HCT116 (cell line): ENCODE measurements at regions not wholly inside any gene's neighbourhood (a gene's known extent, or its start where the extent isn't known, plus 50 kb on each side); places are given as distances from the start of the nearest gene placed in this dataset.

Experiments used
- ATAC-seq: fragments of 200-7000 bp; cut with Tn5 transposase; 2 replicates; pipeline ENCODE4 v1.9.1; 2020; ENCODE audit warnings: mild to moderate bottlenecking, moderate library complexity
- BruUV-seq: library from RNA; stranded (reverse); fragments of 400-500 nt; replicated peaks from 2 replicates; lab custom pipeline; 2021; lab: Mats Ljungman, UMichigan
- CTCF ChIA-PET: fragments of 300-600 bp; sonication (Branson Sonifier 250); formaldehyde crosslinking; loops from one replicate; lab custom pipeline; 2021; ENCODE audit warnings: antibody characterized with exemption; lab: Charles Lee
- POLR2A ChIA-PET: fragments of 300-600, 350-600 bp; sonication (Branson Sonifier 250); formaldehyde crosslinking; loops from one replicate; lab custom pipeline; 2021; ENCODE audit warnings: antibody characterized with exemption; lab: Charles Lee
- RAD21 ChIA-PET, 2 experiments: fragments of 300-600 bp; sonication (Branson Sonifier 250); formaldehyde crosslinking; loops; one replicate each; lab custom pipeline; 2023; ENCODE audit warnings: low total read pairs in 2 of 2; ENCODE audit not compliant: uncharacterized antibody in 2 of 2, unreplicated experiment in 2 of 2, low non-redundant PET in 1 of 2; lab: Charles Lee
- DNase-seq: peaks from one replicate; pipeline ENCODE4 v3.0.0-alpha.2; 2010; ENCODE audit warnings: low read depth, low spot score
- H2AFZ ChIP-seq: fragments of 200-600 bp; shearing (Covaris generic), sonication (generic); 2 replicates; pipeline ENCODE4 v1.6.1; 2017; ENCODE audit warnings: low read depth, mixed run types, mixed read lengths, antibody characterized with exemption, low read length; ENCODE audit not compliant: poor library complexity, severe bottlenecking
- H3K27ac ChIP-seq: 2 replicates; pipeline ENCODE4 v1.5.1; 2012; ENCODE audit warnings: low read depth, low read length
- H3K27me3 ChIP-seq: fragments of 200-600 bp; sonication (generic); 2 replicates; pipeline ENCODE4 v1.6.1; 2016; ENCODE audit warnings: mixed run types, low read length, mixed read lengths; ENCODE audit not compliant: insufficient read depth
- H3K36me3 ChIP-seq, 2 experiments: fragments of 200-500 bp in 1 of 2; fragments of 200-600 bp in 1 of 2; sonication (Bioruptor generic) in 1 of 2; sonication (generic) in 1 of 2; 2 replicates each; pipeline versions ENCODE4 v1.5.1 to v1.6.1; 2014 to 2016; ENCODE audit warnings: low read length in 2 of 2, inconsistent platforms in 1 of 2, mixed read lengths in 1 of 2, mixed run types in 1 of 2; ENCODE audit not compliant: insufficient read depth in 2 of 2, control insufficient read depth in 1 of 2
- H3K4me1 ChIP-seq, 2 experiments: fragments of 200-600 bp in 1 of 2; sonication (generic) in 1 of 2; 2 replicates each; pipeline versions ENCODE4 v1.5.1 to v1.6.1; 2012 to 2017; ENCODE audit warnings: low read length in 2 of 2, inconsistent platforms in 1 of 2, mild to moderate bottlenecking in 1 of 2, mixed read lengths in 1 of 2, mixed run types in 1 of 2, moderate library complexity in 1 of 2; ENCODE audit not compliant: insufficient read depth in 2 of 2, control insufficient read depth in 1 of 2
- H3K4me2 ChIP-seq: fragments of 200-600 bp; sonication (generic); 2 replicates; pipeline ENCODE4 v1.6.1; 2017; ENCODE audit warnings: mixed run types, low read length, mixed read lengths
- H3K4me3 ChIP-seq, 2 experiments: fragments of 200-600 bp in 1 of 2; sonication (generic) in 1 of 2; replicated peaks in 1 of 2; 2 replicates each; pipeline ENCODE4 v1.5.1; 2011 to 2016; ENCODE audit warnings: low read length in 2 of 2, control low read depth in 1 of 2, low read depth in 1 of 2, mild to moderate bottlenecking in 1 of 2, mixed read lengths in 1 of 2, mixed run types in 1 of 2
- H3K79me2 ChIP-seq: fragments of 200-600 bp; sonication (generic); 2 replicates; pipeline ENCODE4 v1.6.1; 2017; ENCODE audit warnings: mild to moderate bottlenecking, mixed run types, low read length, moderate library complexity, mixed read lengths; ENCODE audit not compliant: insufficient read depth
- H3K9ac ChIP-seq: fragments of 200-600 bp; sonication (generic); 2 replicates; pipeline ENCODE4 v1.6.1; 2016; ENCODE audit warnings: low read length, mixed read lengths
- H3K9me2 ChIP-seq: fragments of 200-600 bp; sonication (generic), shearing (Covaris generic); 2 replicates; pipeline ENCODE4 v1.6.1; 2017; ENCODE audit warnings: mixed run types, mild to moderate bottlenecking, moderate library complexity; ENCODE audit not compliant: insufficient read depth
- H3K9me3 ChIP-seq, 2 experiments: fragments of 200-500 bp in 1 of 2; fragments of 200-600 bp in 1 of 2; sonication (Bioruptor generic) in 1 of 2; sonication (generic) in 1 of 2; 2 replicates each; pipeline ENCODE4 v1.6.1; 2014 to 2017; ENCODE audit warnings: low read length in 2 of 2, mixed read lengths in 2 of 2, inconsistent platforms in 1 of 2, low read depth in 1 of 2, mild to moderate bottlenecking in 1 of 2, mixed run types in 1 of 2, moderate library complexity in 1 of 2; ENCODE audit not compliant: control insufficient read depth in 1 of 2, insufficient read depth in 1 of 2
- H4K20me1 ChIP-seq: fragments of 200-600 bp; sonication (generic), shearing (Covaris generic); 2 replicates; pipeline ENCODE4 v1.6.1; 2017; ENCODE audit warnings: mixed run types, mild to moderate bottlenecking, moderate library complexity; ENCODE audit not compliant: insufficient read depth
- ATF3 ChIP-seq: IDR thresholded peaks from 2 replicates; pipeline ENCODE4 v1.6.1; 2012
- CBX3 ChIP-seq: IDR thresholded peaks from 2 replicates; pipeline ENCODE4 v1.6.1; 2012; ENCODE audit warnings: low read depth
- CEBPB ChIP-seq: IDR thresholded peaks from 2 replicates; pipeline ENCODE4 v1.6.1; 2012; ENCODE audit warnings: low read depth
- CTCF ChIP-seq, 3 experiments: fragments of 200-600 bp in 1 of 3; sonication (generic) in 1 of 3; IDR thresholded peaks in 2 of 3; conservative IDR thresholded peaks in 1 of 3; 2 replicates each; pipeline ENCODE4 v1.5.1; 2012 to 2017; ENCODE audit warnings: low read depth in 2 of 3, low read length in 2 of 3, antibody characterized with exemption in 1 of 3, borderline replicate concordance in 1 of 3, control low read depth in 1 of 3, mild to moderate bottlenecking in 1 of 3, mixed read lengths in 1 of 3, mixed run types in 1 of 3, moderate library complexity in 1 of 3; ENCODE audit not compliant: insufficient read depth in 1 of 3
- EGR1 ChIP-seq: IDR thresholded peaks from 2 replicates; pipeline ENCODE4 v1.6.1; 2012; ENCODE audit warnings: low read depth
- ELF1 ChIP-seq: IDR thresholded peaks from 2 replicates; pipeline ENCODE4 v1.6.1; 2012; ENCODE audit warnings: low read depth, borderline replicate concordance
- EZH2 ChIP-seq: fragments of 200-600 bp; sonication (generic); IDR thresholded peaks from 2 replicates; pipeline ENCODE4 v1.6.1; 2017; ENCODE audit warnings: antibody characterized with exemption, mixed run types
- FOSL1 ChIP-seq: IDR thresholded peaks from 2 replicates; pipeline ENCODE4 v1.6.1; 2012; ENCODE audit warnings: low read depth
- JUND ChIP-seq: IDR thresholded peaks from 2 replicates; pipeline ENCODE4 v1.6.1; 2012
- MAX ChIP-seq: IDR thresholded peaks from 2 replicates; pipeline ENCODE4 v1.6.1; 2012
- POLR2A ChIP-seq: IDR thresholded peaks from 2 replicates; pipeline ENCODE4 v1.7.0; 2011; ENCODE audit warnings: borderline replicate concordance; ENCODE audit not compliant: insufficient read depth, insufficient read length; ENCODE audit errors: extremely low read depth
- POLR2AphosphoS5 ChIP-seq: IDR thresholded peaks from 2 replicates; pipeline ENCODE4 v1.6.1; 2011; ENCODE audit warnings: mild to moderate bottlenecking, low read depth, low read length, moderate library complexity
- RAD21 ChIP-seq: IDR thresholded peaks from 2 replicates; pipeline ENCODE4 v1.6.1; 2012; ENCODE audit warnings: low read depth, mild to moderate bottlenecking
- REST ChIP-seq: IDR thresholded peaks from 2 replicates; pipeline ENCODE4 v1.6.1; 2012; ENCODE audit warnings: low read depth
- SIN3A ChIP-seq: IDR thresholded peaks from 2 replicates; pipeline ENCODE4 v1.6.1; 2012; ENCODE audit warnings: low read depth
- SRF ChIP-seq: IDR thresholded peaks from 2 replicates; pipeline ENCODE4 v1.6.1; 2012; ENCODE audit warnings: low read depth
- TCF7L2 ChIP-seq: IDR thresholded peaks from 2 replicates; pipeline ENCODE4 v1.7.0; 2011; ENCODE audit warnings: borderline replicate concordance, inconsistent platforms; ENCODE audit not compliant: insufficient read depth, insufficient read length; ENCODE audit errors: extremely low read depth
- YY1 ChIP-seq: IDR thresholded peaks from 2 replicates; pipeline ENCODE4 v1.6.1; 2011; ENCODE audit warnings: low read length, low read depth, moderate library complexity, mild to moderate bottlenecking; ENCODE audit not compliant: insufficient replicate concordance; ENCODE audit errors: extremely low read depth
- ZFX ChIP-seq: fragments of 450-650 bp; IDR thresholded peaks from 2 replicates; pipeline ENCODE4 v1.6.1; 2017
- ZNF274 ChIP-seq: fragments of 200-500 bp; sonication (Bioruptor generic); IDR thresholded peaks from 2 replicates; pipeline ENCODE4 v1.6.1; 2014; ENCODE audit warnings: mild to moderate bottlenecking, low read depth, low read length, inconsistent platforms
- intact Hi-C: fragments of 100-400 bp; cut with micrococcal nuclease; formaldehyde crosslinking; loops from 2 replicates; pipeline ENCODE4 v1.10.0; 2022

GRCh38 chr12:67067453-67068203 is 201.5 kb upstream of the CAND1 start:
- DNase-seq, result no peak
- Histone ChIP-seq H2AFZ (no peak overlapping the region), H3K36me3 (no peaks in the 10 kb centered on the region), H3K9ac (no peak overlapping the region), H3K9me2 (no peaks in the 10 kb centered on the region), H3K4me1 (peaks cover 0 to 3% of the 10 kb centered on the region in 2 experiments; a peak in 2 of 4 replicates)
- RAD21 ChIA-PET, result no interaction called here
- intact Hi-C loops, result no loop called here
- no peak for TF ChIP-seq SRF
- no peak for TF ChIP-seq POLR2AphosphoS5
- TF ChIP-seq POLR2A, result no peak
- TF ChIP-seq EGR1, result no peak
- TF ChIP-seq SIN3A, result no peak
- no peak for TF ChIP-seq ELF1
- TF ChIP-seq MAX, result no peak
- no peak for TF ChIP-seq RAD21
- no peak for TF ChIP-seq ZNF274
- TF ChIP-seq ATF3, result no peak
- TF ChIP-seq YY1, result no peak
- no peak for TF ChIP-seq CTCF (IDR thresholded peaks at IDR 0.05 in 2 of 3, conservative IDR thresholded peaks at IDR 0.05 in 1 of 3; ENCODE audit: borderline replicate concordance in 1 of 3, insufficient read depth in 1 of 3, low read depth in 2 of 3, low read length in 2 of 3)
- no peak for TF ChIP-seq EZH2
- TF ChIP-seq ZFX, result no peak
- no peak for TF ChIP-seq TCF7L2
- TF ChIP-seq REST, result no peak
- TF ChIP-seq CBX3, result no peak
- TF ChIP-seq FOSL1, result no peak
- TF ChIP-seq JUND, result no peak
- no peak for TF ChIP-seq CEBPB
- TF ChIP-seq, all 23 proteins: peak for 0
- Histone ChIP-seq H3K27ac (no peak overlapping the region), H3K9me3 (no peaks in the 10 kb centered on the region), H4K20me1 (no peaks in the 10 kb centered on the region; the same call in 1 of the 2 replicates), H3K4me3 (no peak overlapping the region), H3K79me2 (no peaks in the 10 kb centered on the region), H3K27me3 (peaks cover 41% of the 10 kb centered on the region), H3K4me2 (no peak overlapping the region)
- ChIA-PET CTCF (no interaction called here), POLR2A (no interaction called here)
- no peak for ATAC-seq
- no TSS peak for BruUV-seq
